CD4-positive, alpha-beta T cell treated with Interleukin-15 for 4 hours (primary cell): ENCODE measurements at regions not wholly inside any gene's neighbourhood (a gene's known extent, or its start where the extent isn't known, plus 50 kb on each side); places are given as distances from the start of the nearest gene placed in this dataset.

Source experiments
- DNase-seq: peaks from one replicate; pipeline ENCODE4 v3.0.0-alpha.2; 2020; ENCODE audit warnings: low spot score

DNA sequence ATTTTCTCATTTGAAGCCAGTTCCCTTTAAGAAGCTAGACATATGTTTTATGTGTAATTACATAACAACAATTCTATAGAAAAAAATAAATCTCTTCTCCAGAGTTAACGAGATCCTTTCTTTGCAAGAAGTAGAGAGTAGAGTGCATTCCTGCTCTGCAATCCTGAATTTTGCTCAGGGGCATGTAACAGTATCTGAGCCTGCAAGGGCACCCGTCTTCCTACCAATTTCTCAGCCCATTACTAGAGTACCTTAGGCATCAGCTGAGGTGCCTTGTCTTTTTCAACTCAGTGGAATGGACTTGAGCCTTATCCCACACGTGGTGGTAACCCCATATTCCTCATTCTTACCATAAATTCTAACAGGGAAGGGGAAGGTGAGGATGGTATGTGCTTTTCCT lies 205.9 kb downstream of the IKZF2 start:
- DNase-seq: no peak

DNA sequence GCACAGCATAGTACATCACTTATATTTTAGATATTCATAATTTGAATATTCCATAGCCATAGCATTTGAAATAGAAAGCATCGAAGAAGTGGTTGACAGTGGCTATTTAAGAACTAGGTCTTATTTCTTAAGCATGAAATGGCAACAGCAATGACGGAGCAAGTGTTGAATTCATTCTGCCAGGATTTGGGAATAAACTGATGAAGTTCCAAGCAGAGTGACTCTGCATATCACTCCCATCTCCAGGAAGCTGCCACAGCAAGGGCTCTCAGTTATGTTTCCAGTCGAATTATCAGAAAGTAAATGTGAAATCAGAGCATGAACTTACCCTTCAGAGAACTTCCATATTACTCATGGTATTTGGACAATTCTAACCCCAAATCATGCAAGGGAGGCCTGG lies 208.1 kb downstream of the IKZF2 start:
- DNase-seq: no peak

DNA sequence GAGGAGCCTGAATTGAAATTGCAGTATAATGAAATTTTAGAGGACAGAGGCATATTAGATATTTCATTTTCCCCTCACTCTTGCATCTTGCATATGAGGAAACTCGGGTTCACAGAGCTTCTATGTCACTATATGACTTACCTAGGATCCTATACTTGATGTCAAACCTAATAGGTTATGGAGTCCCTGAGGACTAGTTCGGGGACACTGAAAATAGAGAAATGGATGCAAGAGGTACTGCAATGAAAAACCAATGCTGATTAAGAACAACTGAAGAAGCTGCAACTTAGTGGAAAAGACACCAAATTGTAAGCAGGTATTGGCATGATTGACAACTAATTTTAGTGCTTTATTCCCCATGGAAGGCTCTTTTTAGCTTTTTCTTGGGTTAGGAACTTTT lies 210.1 kb downstream of the IKZF2 start:
- DNase-seq: no peak

DNA sequence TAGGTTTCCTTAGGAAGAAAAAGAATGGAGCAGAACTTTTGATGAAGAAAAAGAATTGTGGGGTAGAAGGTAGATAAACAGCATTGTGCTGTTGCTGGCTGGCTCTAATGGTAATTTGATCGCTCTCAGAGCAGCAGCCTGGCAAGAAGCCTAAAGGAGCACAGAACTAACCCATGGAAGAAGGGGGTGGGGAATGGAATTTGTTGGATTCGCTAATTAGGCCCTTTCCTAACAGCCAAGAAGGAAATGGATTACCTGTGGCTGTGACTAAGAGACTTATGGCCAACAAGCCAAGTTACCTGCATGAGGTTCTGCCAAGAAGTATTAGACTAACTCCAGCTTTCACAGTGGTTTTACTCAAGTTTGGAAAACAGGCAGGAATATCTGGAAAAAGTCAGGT lies 210.6 kb downstream of the IKZF2 start:
- DNase-seq: no peak

DNA sequence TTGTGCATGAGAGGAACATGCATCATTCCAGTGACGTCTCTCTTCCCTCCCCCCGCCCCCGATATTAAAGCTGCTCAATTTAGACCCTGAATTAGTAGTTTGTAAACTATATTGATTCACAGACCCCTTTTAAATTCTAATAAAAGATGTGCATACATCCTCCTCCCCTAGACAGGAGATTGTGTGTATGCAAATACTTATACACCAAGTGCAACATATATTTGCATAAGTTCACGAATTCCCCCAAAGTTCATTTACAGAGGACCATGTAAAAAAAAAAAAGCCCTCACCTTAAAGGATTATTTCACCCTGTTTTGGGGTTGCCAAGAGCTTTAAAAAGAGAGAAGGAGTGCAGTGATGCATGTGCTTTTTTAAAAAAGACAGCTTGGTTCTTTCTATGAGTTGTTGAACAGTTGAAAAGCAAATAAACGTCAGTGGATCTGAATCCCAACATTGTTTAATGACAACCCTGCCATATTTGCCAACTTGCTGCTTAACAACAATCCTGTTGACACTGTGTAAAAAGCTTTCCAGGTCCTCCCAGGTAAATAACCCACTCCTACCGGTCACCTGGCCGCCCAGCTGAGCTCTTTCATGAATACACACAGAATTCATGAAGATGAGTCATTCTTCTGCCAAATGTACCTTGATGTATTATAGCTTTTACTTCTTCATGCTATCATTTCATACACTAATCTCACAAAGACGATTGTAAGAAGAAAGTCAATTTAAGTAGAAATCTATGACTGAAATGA lies 211.5 kb downstream of the IKZF2 start:
- no peak for DNase-seq

DNA sequence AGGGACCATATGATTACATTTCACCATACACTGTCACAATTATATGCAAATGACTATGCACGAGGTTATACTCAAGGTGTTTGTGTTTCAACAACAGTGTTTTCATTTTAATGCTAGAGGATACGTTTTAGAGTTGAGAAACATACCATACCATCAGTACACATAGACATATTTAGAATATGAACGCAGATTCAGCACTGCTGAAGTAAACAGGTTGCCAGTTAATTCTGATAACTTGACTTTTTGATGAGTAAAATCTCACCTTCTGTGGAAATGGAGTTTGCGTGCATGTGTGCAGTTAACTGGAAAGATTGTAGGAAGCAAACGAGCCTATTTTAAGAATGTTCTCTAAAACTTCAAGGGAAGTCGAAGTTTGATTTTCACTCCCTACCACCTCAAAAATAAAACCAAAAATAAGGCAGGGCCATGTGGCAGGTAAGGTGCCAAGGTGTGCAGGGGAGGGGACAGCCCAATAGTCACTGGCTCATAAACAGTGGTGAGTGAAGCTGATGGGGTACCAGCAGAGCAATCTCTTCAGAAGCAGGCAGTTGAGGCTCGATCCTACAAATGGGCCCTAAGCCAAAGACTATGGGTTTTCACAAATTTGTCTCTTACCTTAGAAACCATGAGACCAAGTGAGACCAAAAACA lies 213.1 kb downstream of the IKZF2 start:
- no peak for DNase-seq

DNA sequence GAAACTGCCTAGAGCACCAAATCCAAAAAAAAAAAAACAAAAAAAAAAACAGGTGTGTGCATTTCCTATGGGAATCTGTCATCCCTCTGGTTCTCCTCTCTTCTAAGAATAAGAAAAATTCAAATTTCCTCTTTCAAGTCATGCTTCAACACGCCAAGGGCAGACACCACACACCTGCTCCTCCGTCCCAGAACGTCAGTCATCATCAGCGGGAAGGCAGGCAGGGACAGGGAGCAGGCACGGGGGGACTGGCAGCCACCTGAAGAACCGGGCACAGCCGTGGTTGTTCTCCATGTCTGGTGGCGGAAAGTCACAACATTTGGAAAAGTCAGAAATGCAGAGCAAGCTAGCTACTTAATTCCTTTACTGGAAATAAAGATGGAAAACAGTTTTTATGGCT lies 214.8 kb downstream of the IKZF2 start:
- no peak for DNase-seq

DNA sequence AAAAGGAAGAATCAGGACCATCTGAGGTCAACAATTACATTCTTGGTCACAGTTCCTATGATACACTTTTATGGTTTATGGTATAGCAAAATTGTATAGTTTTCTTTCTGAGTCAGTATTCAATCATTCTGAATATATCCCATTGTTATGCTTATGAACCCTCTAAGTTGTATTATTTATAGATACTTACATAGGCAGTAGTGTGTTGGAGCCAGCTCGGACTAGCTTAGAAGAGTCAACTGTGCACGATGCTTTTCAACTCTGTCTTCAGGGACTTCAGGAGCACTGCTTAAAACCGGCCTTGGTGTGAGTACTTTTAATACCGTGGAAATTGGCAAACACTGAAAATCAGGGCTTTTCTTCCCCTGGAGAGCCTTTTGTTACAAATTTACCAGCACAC lies 215.7 kb downstream of the IKZF2 start:
- no peak for DNase-seq

DNA sequence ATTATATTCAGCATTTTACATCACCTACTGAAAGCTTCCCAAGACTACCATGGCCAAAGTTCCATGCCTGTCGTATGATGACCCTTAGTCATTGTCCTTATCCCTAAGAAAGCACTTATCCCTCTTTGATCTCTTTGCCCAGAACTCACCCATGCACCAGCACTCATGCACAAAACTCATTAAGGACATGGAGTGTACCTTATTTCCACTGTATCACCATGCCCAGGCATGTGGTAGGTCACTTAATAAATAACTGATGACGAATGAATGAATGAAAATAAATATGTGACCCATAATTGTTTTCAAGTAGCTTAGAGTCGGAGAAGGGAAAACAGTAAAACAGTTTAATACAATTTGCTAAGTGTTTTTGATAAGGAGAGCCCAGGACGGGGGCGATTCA lies 220.1 kb downstream of the IKZF2 start:
- no peak for DNase-seq

DNA sequence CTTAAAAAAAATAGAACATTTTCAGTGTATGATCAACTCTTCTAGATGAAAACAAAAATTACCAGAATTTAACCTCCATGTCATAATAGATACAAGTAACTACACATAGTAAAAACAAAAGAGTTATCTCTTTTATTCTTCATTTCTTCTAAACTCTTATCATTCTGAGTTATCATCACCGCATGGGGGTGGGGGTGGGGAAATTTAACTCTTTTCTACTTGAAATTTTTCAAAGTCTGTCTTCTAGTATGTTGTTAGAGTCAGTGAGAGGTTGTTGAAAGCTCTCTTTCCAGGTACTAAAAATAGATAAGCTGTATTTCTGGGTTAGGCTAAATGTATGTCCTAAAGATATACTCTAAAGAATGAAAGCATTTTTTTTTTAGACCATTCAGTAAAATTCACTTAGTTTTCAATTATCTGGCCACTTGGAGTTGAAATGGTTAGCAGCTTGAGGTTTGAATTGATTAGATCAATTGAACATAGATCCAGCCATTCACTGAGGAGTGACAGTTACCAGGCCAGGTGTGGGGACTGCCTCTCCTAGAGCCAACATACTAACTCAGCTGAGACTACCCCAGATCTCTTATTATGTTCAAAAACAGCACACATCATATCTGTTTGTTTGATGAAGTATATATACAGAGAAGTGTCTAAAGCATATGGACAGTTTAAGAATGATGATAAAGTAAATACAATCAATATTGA lies 220.7 kb downstream of the IKZF2 start:
- DNase-seq: no peak

DNA sequence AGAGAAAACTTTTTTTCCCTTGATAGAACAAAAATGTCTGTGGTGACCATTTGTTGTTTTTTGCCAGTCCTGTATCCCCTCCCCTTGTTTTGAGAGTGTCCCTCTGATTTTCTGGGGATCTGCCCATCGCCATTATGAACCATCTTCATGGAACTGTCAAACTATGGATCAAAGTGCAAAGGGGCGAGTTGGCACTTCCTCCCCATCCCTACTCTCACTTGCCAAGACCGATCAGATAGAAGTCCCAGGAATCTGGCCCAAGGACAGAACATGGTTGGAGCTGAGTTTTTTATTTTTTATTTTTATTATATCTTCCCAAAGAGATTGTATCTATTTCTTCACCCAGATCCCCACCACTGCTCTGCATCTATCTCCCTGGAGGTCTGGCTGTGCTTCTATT lies 221.4 kb downstream of the IKZF2 start:
- no peak for DNase-seq

DNA sequence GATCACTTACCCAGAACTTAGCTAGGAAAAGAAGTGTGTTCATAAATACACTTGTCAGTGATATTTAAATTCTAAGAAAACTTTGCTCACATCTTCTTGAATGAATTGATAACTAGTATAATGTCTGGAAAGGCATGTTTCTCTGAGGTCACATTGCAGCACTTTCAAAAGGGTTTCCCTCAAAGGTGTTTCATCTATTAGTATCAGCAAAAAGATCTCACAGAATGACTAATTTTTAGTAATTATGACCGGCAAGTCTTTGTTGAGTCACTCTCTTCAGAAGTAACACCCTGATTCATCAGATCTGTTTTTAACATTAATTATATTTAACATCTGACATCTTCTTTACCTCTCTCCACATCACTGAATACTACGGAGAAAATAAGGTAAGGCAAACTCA lies 222.3 kb downstream of the IKZF2 start:
- peak; percentile 6 for DNase-seq

DNA sequence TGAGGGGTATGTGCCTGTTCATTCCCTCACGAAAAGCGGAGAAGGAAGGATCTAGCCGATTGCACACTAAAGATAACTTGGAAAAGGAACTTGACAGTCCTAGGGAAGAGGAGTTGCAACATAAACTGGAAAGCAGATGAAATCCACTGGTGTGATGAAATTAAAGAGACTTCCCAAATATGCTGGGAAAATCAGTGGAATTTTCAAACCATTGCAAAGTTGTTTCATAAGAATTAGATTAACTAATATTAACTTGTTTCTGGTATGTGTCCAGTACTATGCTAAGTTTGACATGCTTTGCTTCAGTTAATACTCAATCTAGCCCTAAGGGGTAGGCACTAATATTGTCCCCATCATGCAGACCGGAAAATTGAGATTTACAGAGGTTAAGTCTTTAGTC lies 222.7 kb downstream of the IKZF2 start:
- no peak for DNase-seq

DNA sequence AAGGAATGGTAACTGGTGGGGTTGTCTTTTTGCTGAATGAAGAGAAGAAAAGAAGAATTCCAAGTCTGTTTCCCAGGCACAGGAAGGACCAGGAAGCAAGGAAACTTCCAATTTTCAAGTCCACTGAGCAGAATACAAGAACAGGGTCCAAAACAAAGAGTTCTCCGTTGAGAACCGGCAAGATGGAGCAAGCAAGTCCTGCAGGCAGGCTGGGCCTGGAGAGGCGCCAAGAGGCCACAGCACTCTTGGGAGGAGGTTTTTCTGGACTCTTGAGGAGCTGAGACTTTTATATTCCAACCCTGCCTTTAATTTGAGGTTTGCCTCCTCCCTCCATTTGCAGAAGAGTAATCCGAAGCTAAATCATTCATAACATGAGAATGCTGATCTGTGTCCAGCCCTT lies 224.5 kb downstream of the IKZF2 start:
- DNase-seq: no peak

DNA sequence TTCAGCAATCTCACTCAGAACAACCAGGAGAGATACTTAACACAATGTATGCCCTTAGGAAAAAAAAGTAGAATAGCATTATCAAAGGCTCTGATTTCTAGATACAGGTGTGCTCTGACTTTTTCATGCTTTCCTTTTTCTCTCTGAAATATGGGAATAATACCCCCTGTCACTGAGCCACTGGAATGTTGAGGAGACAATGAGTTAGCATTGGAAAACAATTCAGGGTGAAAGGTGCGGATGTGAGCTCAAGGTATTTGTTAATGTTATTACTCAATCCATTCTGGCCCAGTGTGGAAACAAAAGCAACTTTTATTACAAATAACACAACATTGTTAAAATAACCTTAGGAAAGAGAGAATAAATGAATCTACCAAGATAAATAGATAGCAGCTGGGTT lies 228.0 kb downstream of the IKZF2 start:
- DNase-seq: no peak

DNA sequence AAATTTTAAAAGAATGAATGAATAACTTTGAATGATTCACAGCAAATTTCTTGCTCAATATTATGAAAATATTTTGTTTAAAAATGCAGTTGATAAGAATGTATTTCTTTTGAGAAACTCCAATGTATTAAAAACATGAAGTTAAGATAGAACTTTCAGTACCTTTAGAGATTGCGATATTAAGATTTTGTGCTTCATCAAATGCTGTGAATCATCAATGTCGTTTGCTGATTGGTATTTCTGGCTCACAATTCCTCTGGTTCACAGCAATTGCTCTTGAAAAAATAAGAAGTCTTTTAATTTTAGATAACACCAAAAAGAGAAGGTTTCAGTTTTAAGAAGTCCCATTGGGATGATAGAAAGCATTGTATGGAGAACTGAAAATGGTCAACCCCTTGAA lies 228.7 kb downstream of the IKZF2 start:
- DNase-seq: no peak

DNA sequence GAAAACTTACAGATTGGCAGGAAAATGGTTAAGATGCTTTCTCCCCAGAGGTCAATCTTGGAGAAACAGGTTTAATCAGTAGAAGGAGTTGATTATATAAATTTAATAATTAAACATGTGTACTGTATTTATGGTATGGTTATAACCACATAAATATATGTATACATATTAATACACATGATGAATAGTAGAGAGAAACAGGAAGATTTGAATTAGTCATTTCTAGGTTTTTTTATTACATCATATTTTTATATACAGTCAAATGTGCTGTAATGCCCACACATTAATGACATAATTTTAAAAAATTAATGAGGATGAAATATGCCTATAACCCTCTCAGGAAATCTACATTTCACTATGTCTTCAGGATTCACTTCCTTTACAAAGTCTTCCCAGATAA lies 229.7 kb downstream of the IKZF2 start:
- DNase-seq: no peak

DNA sequence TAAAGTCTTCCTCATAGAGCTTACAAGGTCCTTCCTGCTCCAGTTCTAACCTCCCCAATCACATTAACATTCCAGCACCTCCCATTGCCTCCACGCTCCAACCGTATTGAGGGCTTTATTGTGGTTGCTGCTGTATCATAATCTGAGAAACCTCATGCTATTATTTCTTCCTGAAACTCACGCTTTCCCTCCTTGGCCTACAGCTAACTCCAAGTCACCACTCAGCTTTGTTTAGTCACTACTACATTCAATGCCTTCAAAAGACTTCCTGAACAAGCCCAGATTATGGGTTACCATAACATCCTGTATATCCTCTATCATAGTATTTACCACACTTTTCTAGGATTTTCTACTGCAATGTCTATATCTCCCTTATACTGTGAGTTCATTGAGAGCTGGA lies 230.4 kb downstream of the IKZF2 start:
- no peak for DNase-seq

DNA sequence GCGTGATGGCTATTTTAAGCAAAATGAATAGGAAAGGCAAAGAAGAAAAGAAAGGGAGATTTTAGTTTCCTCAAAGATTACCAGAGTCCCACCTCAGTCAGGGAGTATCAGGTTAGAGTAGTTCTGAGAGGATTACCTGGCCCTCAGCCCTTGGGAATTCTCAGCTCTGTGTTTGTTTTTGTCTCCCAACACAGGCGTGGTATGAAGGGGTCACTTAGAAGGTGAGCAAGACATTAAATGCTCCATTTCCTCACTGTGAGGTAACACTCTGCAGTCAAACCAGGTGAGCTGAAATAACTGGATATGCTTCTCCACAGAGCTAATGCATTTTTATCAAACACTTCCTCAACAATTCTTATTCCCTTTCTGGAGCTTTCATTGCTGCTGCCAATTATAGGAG lies 232.2 kb downstream of the IKZF2 start:
- DNase-seq: no peak

DNA sequence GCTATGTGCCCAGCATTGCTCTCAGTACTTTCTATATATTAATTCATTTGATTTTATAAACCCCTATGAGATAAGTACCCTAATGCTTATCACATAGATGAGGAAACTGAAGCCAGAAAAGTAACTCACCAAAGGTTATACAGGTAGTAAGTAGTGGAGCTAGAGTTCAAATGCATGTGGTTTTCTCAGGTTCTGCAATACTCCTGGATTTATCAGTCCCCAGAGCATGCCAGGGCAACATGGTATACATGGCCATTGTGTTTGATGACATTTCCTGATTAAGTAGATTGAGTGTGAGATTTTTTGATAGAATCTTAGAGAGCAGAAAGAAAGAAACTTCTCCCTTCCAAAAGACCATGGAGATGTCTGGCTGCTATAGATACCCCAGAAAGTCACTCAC lies 233.1 kb downstream of the IKZF2 start:
- no peak for DNase-seq

DNA sequence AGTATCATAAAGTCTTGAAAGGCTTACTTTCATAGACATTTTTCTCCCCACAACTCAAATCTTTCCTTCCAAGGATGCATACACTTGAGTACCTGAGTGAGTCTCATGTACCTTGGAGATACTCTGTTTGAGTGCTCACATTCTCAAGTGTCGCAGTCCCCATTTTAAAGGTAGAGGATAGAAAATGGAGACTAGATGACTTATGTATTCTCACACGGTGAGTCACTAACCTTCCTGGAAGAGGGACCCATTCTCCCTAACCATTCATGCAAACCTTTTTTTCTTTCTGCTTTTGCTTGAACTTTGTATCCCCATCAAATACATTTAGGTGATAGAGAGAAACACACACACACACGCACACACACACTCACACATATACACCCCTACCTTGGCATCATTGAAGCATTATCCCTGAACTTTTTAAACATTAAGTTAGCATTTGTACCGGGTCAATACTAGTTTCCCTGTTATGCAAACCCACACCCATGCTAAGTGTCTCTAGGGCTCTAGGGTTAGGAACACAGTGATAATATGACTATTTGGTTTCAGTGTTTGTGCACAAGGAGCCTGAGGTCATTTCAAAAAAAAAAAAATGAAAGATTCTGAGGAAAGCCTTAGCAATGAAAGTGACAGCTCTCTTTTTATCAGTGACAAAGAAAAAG lies 236.2 kb downstream of the IKZF2 start:
- DNase-seq: no peak

DNA sequence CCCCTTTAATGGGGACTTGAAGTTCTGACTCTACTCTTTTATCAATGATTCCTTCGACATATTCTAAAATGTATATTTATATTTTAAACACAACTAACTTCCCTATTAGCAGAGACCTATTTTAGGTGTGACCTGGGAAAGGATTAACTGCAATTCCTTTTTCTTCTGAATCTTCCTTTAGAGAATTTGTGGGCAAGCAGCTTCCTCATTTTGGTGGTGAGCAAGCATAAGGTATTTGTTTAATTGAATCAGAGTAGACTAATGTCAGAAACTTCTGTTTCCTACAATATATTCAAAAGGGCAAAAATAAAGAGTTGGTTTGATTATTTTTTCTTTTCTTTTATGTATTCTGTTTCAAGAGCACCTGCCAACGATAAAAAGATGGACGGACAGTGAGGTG lies 237.0 kb downstream of the IKZF2 start:
- no peak for DNase-seq
